GDM1 (cell line): ENCODE measurements at regions not wholly inside any gene's neighbourhood (a gene's known extent, or its start where the extent isn't known, plus 50 kb on each side); places are given as distances from the start of the nearest gene placed in this dataset.

Experiments used
- DNase-seq: peaks from one replicate; lab custom pipeline; 2025; lab: John Stamatoyannopoulos, UW

GRCh38 chr9:73655831-73656230 lies 504.2 kb downstream of the ANXA1 start:
- DNase-seq, result no peak

DNA sequence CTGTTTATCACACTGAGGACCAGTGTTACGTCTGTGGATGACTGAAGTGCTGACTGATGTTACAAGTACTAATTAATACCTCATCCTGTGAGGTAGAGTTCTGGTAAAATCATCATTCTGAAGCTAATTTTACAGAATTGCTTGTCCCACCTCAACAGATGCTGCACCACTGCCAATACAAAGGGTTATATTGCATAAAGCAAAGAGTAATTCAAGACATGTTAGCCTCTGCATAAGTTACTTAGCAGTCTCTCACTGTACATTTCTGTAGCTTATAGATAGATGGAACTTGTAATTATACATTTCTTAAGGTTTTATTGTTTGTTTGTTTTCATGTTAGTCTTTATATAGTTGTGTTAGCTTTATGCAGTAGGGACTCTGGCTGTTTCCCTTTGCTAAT lies 513.6 kb downstream of the ANXA1 start:
- no peak for DNase-seq

DNA sequence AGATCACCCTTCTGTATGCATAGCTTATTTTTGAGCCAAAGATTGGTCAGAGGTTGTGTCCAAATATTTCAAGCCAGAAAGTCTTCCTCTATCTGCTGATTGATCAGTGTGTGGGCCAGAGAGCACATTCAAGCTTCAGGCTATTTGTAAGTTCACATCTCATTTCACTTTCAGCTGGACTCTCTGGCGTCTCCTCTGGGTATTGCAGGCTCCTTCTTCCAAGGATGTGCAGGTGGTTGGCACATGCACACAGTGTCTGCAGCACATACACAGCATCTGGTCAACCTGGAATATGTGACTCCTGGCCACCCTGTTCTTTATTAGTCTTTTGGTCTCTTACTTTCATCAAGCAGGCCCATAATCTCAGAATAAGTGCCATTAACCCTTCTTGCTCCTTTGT lies 516.1 kb downstream of the ANXA1 start:
- DNase-seq, result no peak

GRCh38 chr9:73680831-73681230 lies 529.2 kb downstream of the ANXA1 start:
- no peak for DNase-seq

DNA sequence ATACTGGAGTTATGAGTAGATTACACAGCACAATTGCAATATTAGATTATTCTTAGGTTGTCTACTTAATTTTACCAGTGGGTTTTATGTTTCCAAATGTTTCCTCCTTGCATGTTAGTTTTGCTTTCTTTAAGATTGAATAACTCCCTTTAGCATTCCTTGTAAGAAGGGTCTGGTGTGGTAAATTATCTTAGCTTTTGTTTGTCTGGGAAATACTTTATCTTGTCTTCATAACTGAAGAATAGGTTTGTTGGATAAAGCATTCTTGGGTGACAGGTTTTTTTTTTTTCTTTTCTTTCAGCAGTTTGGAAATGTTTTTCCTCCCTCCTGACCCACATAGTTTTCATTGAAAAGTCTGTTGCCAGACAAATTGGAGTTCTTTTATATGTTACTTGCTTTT lies 531.1 kb downstream of the ANXA1 start:
- no peak for DNase-seq

DNA sequence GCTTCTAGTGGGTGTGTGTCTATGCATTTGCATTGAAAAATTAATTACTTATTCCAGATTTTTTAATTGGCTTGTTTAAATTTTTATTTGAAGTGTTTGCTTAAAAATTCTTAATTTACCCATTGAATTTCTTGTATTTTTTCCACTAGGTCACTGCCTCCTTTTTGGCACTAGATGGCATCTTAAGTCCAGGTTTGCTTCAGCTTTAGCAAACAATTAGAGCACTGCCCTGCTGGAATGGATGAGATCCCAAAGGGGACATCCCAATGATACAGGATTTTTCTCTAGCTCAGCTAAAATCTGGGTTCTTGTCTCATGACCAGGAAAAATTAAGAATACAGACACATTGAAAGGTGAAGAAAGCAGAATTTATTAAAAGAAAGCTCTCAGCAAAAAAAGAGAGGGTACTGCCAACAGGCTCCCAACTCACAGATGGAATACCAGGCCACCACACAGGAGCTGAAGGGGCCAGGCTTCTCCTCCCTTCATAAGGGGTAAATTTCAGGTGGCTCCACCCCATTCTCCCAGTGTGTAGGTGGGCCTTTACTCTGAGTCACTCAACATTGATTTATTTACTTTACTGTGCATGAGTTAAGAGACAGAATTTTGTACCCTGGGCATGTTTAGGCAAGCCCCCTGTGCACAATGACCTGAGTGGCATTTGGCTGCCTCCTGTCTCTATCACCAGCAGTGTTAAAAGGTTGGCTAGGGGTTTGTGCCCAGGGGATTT lies 532.4 kb downstream of the ANXA1 start:
- DNase-seq, result no peak

- DNase-seq, result no peak
Observed at GRCh38 chr9:73684601-73685000, 532.9 kb downstream of the ANXA1 start.

GRCh38 chr9:73685786-73686185 lies 534.1 kb downstream of the ANXA1 start:
- no peak for DNase-seq

- DNase-seq, result no peak
Observed at GRCh38 chr9:73689051-73689870, 537.6 kb downstream of the ANXA1 start.

GRCh38 chr9:73701415-73702057 lies 549.9 kb downstream of the ANXA1 start:
- no peak for DNase-seq

- no peak for DNase-seq
Observed at GRCh38 chr9:73714294-73714693, 562.6 kb downstream of the ANXA1 start.

- no peak for DNase-seq
Observed at GRCh38 chr9:73715591-73715990, 563.9 kb downstream of the ANXA1 start.

- DNase-seq, result no peak
Observed at GRCh38 chr9:73719660-73720059, 568.0 kb downstream of the ANXA1 start.

DNA sequence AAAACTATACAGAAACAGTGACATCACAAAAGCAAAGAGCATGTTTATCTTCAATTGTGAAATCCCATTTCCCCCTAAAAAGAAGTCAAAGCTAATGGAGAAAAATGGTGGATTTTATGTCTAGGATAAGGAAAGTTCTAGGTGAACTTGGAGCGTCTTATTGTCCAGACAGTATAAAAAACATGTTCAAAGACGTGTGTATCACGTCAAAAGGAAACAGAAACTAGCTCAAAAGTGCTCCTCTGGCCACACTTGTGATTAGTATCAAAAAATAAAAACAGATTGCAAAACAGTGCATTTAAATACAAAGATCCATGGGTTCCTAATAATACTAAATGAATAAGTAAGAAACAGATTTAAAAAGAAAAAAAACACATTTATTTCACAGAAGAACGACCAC lies 568.9 kb downstream of the ANXA1 start:
- no peak for DNase-seq

- DNase-seq, result no peak
Observed at GRCh38 chr9:73736270-73736669, 584.6 kb downstream of the ANXA1 start.

DNA sequence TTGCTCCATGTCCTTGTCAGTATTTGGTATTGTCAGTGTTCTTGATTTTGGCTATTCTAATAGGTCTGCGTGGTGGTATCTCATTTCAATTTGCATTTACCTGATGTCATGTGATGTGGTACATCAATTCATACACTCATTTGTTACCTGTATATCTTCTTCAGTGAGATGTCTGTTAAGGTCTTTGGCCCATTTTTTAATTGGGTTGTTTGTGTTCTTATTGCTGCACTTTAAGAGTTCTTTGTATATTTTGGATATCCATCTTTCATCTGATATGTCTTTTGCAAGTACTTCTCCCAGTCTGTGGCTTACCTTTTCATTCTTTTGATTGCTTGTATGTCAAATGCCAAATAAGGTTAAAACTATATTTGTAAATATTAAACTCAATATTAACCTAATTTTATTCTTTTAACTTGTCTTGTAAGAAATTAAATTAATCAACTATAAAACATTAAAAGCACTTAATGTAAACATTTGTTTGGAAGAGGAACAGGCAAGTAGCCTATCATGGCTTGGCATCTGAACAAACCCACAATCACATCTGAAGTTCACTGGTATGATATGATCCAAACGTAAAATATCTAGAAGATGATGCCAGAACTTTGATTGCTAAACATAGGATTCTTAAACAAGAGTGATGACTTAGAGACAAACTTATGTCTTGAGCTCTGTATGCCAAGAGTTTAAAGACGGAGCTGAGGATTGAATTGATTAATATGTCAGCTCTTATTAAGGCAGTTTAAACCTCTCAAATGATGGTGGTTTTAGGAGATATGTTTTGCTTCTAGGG lies 587.3 kb downstream of the ANXA1 start:
- no peak for DNase-seq

DNA sequence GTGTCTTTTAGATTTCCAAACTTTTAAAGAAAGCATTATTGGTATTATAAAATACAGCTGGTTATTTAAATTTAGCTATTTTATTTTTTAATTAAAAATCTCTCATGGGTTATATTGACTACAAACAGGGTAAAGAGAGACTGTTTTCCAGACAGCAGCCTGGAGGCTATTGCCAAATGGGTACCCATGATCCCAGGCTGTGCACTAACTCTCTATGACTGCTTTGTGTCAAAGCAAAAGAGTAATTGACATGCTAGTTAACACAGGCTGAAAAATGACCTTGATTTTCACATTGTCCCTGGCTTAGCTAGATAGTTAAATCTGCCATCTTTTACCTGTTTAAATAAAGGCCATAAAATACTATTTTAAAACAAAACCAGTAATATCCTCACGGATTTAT lies 589.7 kb downstream of the ANXA1 start:
- DNase-seq, result no peak

DNA sequence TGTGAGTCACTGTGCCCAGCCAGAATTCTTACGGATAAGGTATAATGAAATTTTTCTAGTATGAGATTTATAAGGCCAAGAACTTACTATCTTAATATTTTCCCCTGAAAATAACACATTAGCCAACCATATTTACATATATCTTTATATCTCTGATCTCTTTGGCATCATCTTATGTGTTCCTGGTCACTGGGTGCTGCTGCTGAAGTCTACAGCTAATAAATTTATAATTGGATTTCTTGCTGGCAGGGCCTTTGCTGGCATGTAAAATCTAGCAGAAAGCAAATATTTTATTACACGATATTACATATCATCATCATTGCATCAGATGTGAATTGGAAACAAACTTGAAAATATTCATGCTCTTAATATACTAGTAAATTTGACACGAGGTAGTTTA lies 590.7 kb downstream of the ANXA1 start:
- DNase-seq, result no peak

- no peak for DNase-seq
Observed at GRCh38 chr9:73743826-73744225, 592.2 kb downstream of the ANXA1 start.

DNA sequence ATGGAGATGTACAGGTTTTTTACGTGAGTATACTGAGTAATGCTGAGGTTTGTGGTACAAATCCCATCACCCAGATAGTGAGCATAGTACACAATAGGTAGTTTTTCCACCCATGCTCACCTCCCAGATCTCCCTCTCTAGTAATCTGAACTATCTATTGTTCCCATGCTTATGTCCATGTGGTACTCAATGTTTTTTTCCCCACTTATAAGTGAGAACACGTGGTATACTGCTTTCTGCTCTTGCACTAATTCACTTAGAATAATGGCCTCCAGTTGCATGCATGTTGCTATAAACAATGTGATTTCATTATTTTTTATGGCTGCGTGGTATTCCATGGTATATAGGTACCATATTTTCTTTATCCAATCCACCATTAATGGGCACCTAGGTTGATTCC lies 593.9 kb downstream of the ANXA1 start:
- no peak for DNase-seq

- DNase-seq, result no peak
Observed at GRCh38 chr9:73753171-73753570, 601.5 kb downstream of the ANXA1 start.

- no peak for DNase-seq
Observed at GRCh38 chr9:73761905-73762304, 610.2 kb downstream of the ANXA1 start.
